ENCODE measurements at regions not wholly inside any gene's neighbourhood (a gene's known extent, or its start where the extent isn't known, plus 50 kb on each side); places are given as distances from the start of the nearest gene placed in this dataset.

GRCh38 chr6:113597231-113597583, 259.9 kb upstream of the MARCKS start:
- no peak for TF ChIP-seq POLR2A (IDR thresholded peaks at IDR 0.05)
- TF ChIP-seq CTCF (IDR thresholded peaks at IDR 0.05), result no peak
